Panc1 (cell line): ENCODE measurements at regions not wholly inside any gene's neighbourhood (a gene's known extent, or its start where the extent isn't known, plus 50 kb on each side); places are given as distances from the start of the nearest gene placed in this dataset.

Source experiments
- ATAC-seq: fragments of 200-7000 bp; cut with Tn5 transposase; 2 replicates; pipeline ENCODE4 v1.9.1; 2020; ENCODE audit warnings: mild to moderate bottlenecking, moderate library complexity
- BruUV-seq: library from RNA; stranded (reverse); fragments of 400-500 nt; replicated peaks from 2 replicates; lab custom pipeline; 2021; lab: Mats Ljungman, UMichigan
- CTCF ChIA-PET: fragments of 300-600 bp; sonication (Branson Sonifier 250); formaldehyde crosslinking; loops from one replicate; lab custom pipeline; 2022; ENCODE audit warnings: antibody characterized with exemption; lab: Charles Lee
- POLR2A ChIA-PET: fragments of 300-600 bp; sonication (Branson Sonifier 250); formaldehyde crosslinking; loops from one replicate; lab custom pipeline; 2022; ENCODE audit warnings: antibody characterized with exemption; lab: Charles Lee
- DNase-seq: peaks from one replicate; pipeline ENCODE4 v3.0.0-alpha.2; 2010; ENCODE audit warnings: low read depth, low spot score
- H3K27ac ChIP-seq: 2 replicates; pipeline ENCODE4 v1.5.1; 2011; ENCODE audit warnings: mild to moderate bottlenecking, low read length, inconsistent platforms
- H3K27me3 ChIP-seq: fragments of 200-500 bp; sonication (Bioruptor generic); 2 replicates; pipeline ENCODE4 v1.6.0; 2014; ENCODE audit warnings: low read length, inconsistent platforms; ENCODE audit not compliant: control insufficient read depth, insufficient read depth
- H3K36me3 ChIP-seq: fragments of 200-500 bp; sonication (Bioruptor generic); 2 replicates; pipeline ENCODE4 v1.5.1; 2014; ENCODE audit warnings: inconsistent platforms, mild to moderate bottlenecking, low read length, moderate library complexity; ENCODE audit not compliant: control insufficient read depth, insufficient read depth
- H3K4me1 ChIP-seq: 2 replicates; pipeline ENCODE4 v1.5.1; 2011; ENCODE audit warnings: inconsistent platforms, mild to moderate bottlenecking, low read length, moderate library complexity; ENCODE audit not compliant: control insufficient read depth, insufficient read depth
- H3K4me3 ChIP-seq, 2 experiments: 2 replicates each; pipeline ENCODE4 v1.5.1; 2011 to 2012; ENCODE audit warnings: low read depth in 2 of 2, low read length in 2 of 2, mild to moderate bottlenecking in 2 of 2, inconsistent platforms in 1 of 2, moderate library complexity in 1 of 2
- H3K9me3 ChIP-seq: fragments of 200-500 bp; sonication (Bioruptor generic); 2 replicates; pipeline ENCODE4 v1.5.1; 2014; ENCODE audit warnings: low read depth, mild to moderate bottlenecking, inconsistent platforms, low read length, moderate library complexity; ENCODE audit not compliant: control insufficient read depth, insufficient read depth
- POLR2AphosphoS5 ChIP-seq: IDR thresholded peaks from 2 replicates; pipeline ENCODE4 v1.6.1; 2012; ENCODE audit warnings: mild to moderate bottlenecking, low read depth, low read length, moderate library complexity
- SIN3A ChIP-seq: IDR thresholded peaks from 2 replicates; pipeline ENCODE4 v1.6.1; 2012; ENCODE audit warnings: low read depth, mild to moderate bottlenecking, low read length, moderate library complexity, borderline replicate concordance; ENCODE audit not compliant: insufficient read depth
- TCF7L2 ChIP-seq: IDR thresholded peaks from 2 replicates; pipeline ENCODE4 v1.6.1; 2011; ENCODE audit warnings: mild to moderate bottlenecking, low read depth, low read length, inconsistent platforms
- in situ Hi-C: cut with HindIII; loops from 2 replicates; pipeline ENCODE4 v1.10.0; 2016; ENCODE audit warnings: low sequenced_read_pairs, low pct_unique_long_range_greater_than_20kb
- intact Hi-C: fragments of 100-400 bp; cut with micrococcal nuclease; formaldehyde crosslinking; loops from one replicate; pipeline ENCODE4 v1.10.0; 2022; ENCODE audit not compliant: unreplicated experiment
- TF ChIP-seq, protein P1 (sequence below): fragments of 450-650 bp; IDR thresholded peaks from 2 replicates; pipeline ENCODE4 v1.5.1; 2017; ENCODE audit warnings: mild to moderate bottlenecking
- TF ChIP-seq, protein P2 (sequence below), 2 experiments: IDR thresholded peaks; 2 replicates each; pipeline ENCODE4 v1.6.1; 2011 to 2012; ENCODE audit warnings: low read depth in 2 of 2, control low read depth in 1 of 2, low read length in 1 of 2, mild to moderate bottlenecking in 1 of 2, moderate library complexity in 1 of 2; ENCODE audit not compliant: insufficient read depth in 1 of 2

DNA sequence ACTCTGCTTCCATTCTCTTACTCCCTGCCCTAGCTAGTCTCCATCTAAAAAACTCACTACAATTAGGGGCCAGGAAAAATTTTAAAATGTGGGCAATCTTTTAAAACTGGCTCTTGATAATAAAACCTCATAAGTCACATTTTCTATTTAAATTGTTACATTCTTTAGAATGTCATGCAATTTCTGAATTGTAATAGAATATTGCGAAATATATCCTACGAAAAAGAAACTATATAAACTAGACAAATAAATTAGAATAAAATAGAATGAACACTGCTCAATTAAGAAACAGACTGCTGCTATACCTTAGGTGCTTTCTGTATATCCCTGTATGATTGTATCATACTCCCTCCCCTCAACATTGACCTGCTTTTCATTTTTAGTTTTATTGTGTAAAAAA, 826.0 kb downstream of the IGSF11 start:
- BruUV-seq = no TSS peak
- H3K4me1 ChIP-seq = no peaks in the 10 kb centered on the region
- no peaks in the 10 kb centered on the region for H3K27me3 ChIP-seq
- no peaks in the 10 kb centered on the region for H3K36me3 ChIP-seq
- POLR2A ChIA-PET = no interaction called here
- DNase-seq (no peak), ATAC-seq (no peak)
- no peak overlapping the region for H3K27ac ChIP-seq
- no peak for TF ChIP-seq TCF7L2
- TF ChIP-seq SIN3A = no peak
- TF ChIP-seq POLR2AphosphoS5 = no peak
- TF ChIP-seq, protein P1, sequence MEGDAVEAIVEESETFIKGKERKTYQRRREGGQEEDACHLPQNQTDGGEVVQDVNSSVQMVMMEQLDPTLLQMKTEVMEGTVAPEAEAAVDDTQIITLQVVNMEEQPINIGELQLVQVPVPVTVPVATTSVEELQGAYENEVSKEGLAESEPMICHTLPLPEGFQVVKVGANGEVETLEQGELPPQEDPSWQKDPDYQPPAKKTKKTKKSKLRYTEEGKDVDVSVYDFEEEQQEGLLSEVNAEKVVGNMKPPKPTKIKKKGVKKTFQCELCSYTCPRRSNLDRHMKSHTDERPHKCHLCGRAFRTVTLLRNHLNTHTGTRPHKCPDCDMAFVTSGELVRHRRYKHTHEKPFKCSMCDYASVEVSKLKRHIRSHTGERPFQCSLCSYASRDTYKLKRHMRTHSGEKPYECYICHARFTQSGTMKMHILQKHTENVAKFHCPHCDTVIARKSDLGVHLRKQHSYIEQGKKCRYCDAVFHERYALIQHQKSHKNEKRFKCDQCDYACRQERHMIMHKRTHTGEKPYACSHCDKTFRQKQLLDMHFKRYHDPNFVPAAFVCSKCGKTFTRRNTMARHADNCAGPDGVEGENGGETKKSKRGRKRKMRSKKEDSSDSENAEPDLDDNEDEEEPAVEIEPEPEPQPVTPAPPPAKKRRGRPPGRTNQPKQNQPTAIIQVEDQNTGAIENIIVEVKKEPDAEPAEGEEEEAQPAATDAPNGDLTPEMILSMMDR = no peak
- TF ChIP-seq, protein P2, sequence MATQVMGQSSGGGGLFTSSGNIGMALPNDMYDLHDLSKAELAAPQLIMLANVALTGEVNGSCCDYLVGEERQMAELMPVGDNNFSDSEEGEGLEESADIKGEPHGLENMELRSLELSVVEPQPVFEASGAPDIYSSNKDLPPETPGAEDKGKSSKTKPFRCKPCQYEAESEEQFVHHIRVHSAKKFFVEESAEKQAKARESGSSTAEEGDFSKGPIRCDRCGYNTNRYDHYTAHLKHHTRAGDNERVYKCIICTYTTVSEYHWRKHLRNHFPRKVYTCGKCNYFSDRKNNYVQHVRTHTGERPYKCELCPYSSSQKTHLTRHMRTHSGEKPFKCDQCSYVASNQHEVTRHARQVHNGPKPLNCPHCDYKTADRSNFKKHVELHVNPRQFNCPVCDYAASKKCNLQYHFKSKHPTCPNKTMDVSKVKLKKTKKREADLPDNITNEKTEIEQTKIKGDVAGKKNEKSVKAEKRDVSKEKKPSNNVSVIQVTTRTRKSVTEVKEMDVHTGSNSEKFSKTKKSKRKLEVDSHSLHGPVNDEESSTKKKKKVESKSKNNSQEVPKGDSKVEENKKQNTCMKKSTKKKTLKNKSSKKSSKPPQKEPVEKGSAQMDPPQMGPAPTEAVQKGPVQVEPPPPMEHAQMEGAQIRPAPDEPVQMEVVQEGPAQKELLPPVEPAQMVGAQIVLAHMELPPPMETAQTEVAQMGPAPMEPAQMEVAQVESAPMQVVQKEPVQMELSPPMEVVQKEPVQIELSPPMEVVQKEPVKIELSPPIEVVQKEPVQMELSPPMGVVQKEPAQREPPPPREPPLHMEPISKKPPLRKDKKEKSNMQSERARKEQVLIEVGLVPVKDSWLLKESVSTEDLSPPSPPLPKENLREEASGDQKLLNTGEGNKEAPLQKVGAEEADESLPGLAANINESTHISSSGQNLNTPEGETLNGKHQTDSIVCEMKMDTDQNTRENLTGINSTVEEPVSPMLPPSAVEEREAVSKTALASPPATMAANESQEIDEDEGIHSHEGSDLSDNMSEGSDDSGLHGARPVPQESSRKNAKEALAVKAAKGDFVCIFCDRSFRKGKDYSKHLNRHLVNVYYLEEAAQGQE (IDR thresholded peaks at IDR 0.05; ENCODE audit: insufficient read depth in 1 of 2, low read depth in 2 of 2, low read length in 1 of 2) = no peak
- intact Hi-C loops = no loop called here
- H3K4me3 ChIP-seq = no peak overlapping the region
- CTCF ChIA-PET = no interaction called here
- H3K9me3 ChIP-seq = peaks cover 3% of the 10 kb centered on the region; the same call in 1 of the 2 replicates
- in situ Hi-C loops = no loop called here

DNA sequence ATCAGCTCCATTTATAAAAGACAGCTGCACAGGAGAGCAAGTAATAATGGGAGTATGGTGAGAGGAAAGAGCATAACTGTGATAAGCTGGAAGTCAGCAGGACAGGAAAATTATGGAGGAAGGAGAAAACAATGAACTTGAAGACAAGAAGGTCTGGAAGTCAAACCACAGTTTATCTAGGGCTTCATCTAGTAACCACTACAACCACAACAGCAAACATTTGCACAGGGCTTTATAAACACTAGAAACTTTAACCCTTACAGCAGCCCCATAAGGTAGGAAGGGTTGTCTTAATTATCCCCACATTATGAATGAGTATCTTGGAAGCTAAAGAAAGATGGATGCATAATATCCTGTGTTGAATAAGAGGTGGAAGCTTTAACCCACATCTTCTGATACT, 820.8 kb downstream of the IGSF11 start:
- Histone ChIP-seq H3K4me1 (no peaks in the 10 kb centered on the region), H3K9me3 (no peaks in the 10 kb centered on the region; the same call in 1 of the 2 replicates), H3K27me3 (no peaks in the 10 kb centered on the region), H3K27ac (no peak overlapping the region), H3K36me3 (no peaks in the 10 kb centered on the region), H3K4me3 (no peak overlapping the region)
- no peak for DNase-seq
- intact Hi-C loops = no loop called here
- in situ Hi-C loops = no loop called here
- TF ChIP-seq, protein P2 (IDR thresholded peaks at IDR 0.05; ENCODE audit: insufficient read depth in 1 of 2, low read depth in 2 of 2, low read length in 1 of 2) = no peak
- TF ChIP-seq POLR2AphosphoS5 (no peak), TCF7L2 (no peak), SIN3A (no peak)
- TF ChIP-seq, protein P1 = no peak
- ATAC-seq = no peak
- ChIA-PET POLR2A (no interaction called here), CTCF (no interaction called here)
- BruUV-seq = no TSS peak
